ENCODE measurements at regions not wholly inside any gene's neighbourhood (a gene's known extent, or its start where the extent isn't known, plus 50 kb on each side); places are given as distances from the start of the nearest gene placed in this dataset.
A peak's percentile ranks its signal among the peaks of the same experiment; 100 is the strongest.

GRCh38 chr2:198444800-198445287 is 640.5 kb downstream of the PLCL1 start:
- Histone ChIP-seq H4K8ac (ENCODE audit: low read depth, low read length) (no peak overlapping the region), H3K56ac (ENCODE audit: low read length) (no peak overlapping the region), H3K79me2 (ENCODE audit: control insufficient read depth, insufficient read depth, low read length) (no peaks in the 10 kb centered on the region), H3K9ac (ENCODE audit: low read length) (no peak overlapping the region), H2AK5ac (ENCODE audit: low read length) (no peak overlapping the region), H3K4me1 (ENCODE audit: control insufficient read depth, low read depth, low read length) (no peaks in the 10 kb centered on the region), H3K4ac (ENCODE audit: low read depth, low read length) (no peak overlapping the region), H3K36me3 (ENCODE audit: control insufficient read depth, insufficient read depth, low read length) (no peaks in the 10 kb centered on the region), H3K79me1 (ENCODE audit: low read length) (no peaks in the 10 kb centered on the region), H4K5ac (ENCODE audit: low read length) (no peak overlapping the region), H3K4me3 (ENCODE audit: low read length) (no peak overlapping the region), H2BK5ac (ENCODE audit: low read length) (no peak overlapping the region), H2BK120ac (ENCODE audit: low read depth, low read length) (no peak overlapping the region), H3K27ac (ENCODE audit: low read depth, low read length) (no peak overlapping the region), H3K18ac (ENCODE audit: low read length) (no peak overlapping the region), H3K23ac (ENCODE audit: low read length) (no peak overlapping the region), H3K4me2 (ENCODE audit: low read length) (no peak overlapping the region), H3K27me3 (ENCODE audit: insufficient read depth, low read length, poor library complexity) (no peaks in the 10 kb centered on the region), H2BK15ac (replicated peaks; ENCODE audit: low read depth) (no peak overlapping the region)
- no peak for DNase-seq
- WGBS (ENCODE audit: extremely low coverage, insufficient coverage, low lambda C conversion rate) = no CpG with 5 or more reads among the region's 2 CpGs

- H4K5ac ChIP-seq (ENCODE audit: low read length) = no peak overlapping the region
- H3K9ac ChIP-seq (ENCODE audit: low read length) = no peak overlapping the region
- no peak for DNase-seq
- no peaks in the 10 kb centered on the region for H3K79me2 ChIP-seq (ENCODE audit: control insufficient read depth, insufficient read depth, low read length)
- no peak overlapping the region for H3K27ac ChIP-seq (ENCODE audit: low read depth, low read length)
- H3K36me3 ChIP-seq (ENCODE audit: control insufficient read depth, insufficient read depth, low read length) = no peaks in the 10 kb centered on the region
- no peak overlapping the region for H2BK120ac ChIP-seq (ENCODE audit: low read depth, low read length)
- no peak overlapping the region for H2AK5ac ChIP-seq (ENCODE audit: low read length)
- no peaks in the 10 kb centered on the region for H3K79me1 ChIP-seq (ENCODE audit: low read length)
- no peak overlapping the region for H4K8ac ChIP-seq (ENCODE audit: low read depth, low read length)
- no peaks in the 10 kb centered on the region for H3K4me1 ChIP-seq (ENCODE audit: control insufficient read depth, low read depth, low read length)
- H3K27me3 ChIP-seq (ENCODE audit: insufficient read depth, low read length, poor library complexity) = no peaks in the 10 kb centered on the region
- no peak overlapping the region for H3K23ac ChIP-seq (ENCODE audit: low read length)
- no peak overlapping the region for H3K56ac ChIP-seq (ENCODE audit: low read length)
- no peak overlapping the region for H2BK5ac ChIP-seq (ENCODE audit: low read length)
- H3K4me3 ChIP-seq (ENCODE audit: low read length) = no peak overlapping the region
- H2BK15ac ChIP-seq (replicated peaks; ENCODE audit: low read depth) = no peak overlapping the region
- no peak overlapping the region for H3K18ac ChIP-seq (ENCODE audit: low read length)
- H3K4me2 ChIP-seq (ENCODE audit: low read length) = no peak overlapping the region
- H3K4ac ChIP-seq (ENCODE audit: low read depth, low read length) = no peak overlapping the region
Measured at GRCh38 chr2:198441901-198442300, 637.5 kb downstream of the PLCL1 start.

- H3K79me1 ChIP-seq (ENCODE audit: low read length) = no peaks in the 10 kb centered on the region
- no peak overlapping the region for H3K4me2 ChIP-seq (ENCODE audit: low read length)
- no peak overlapping the region for H2BK15ac ChIP-seq (replicated peaks; ENCODE audit: low read depth)
- no peaks in the 10 kb centered on the region for H3K4me1 ChIP-seq (ENCODE audit: control insufficient read depth, low read depth, low read length)
- no peak overlapping the region for H3K4ac ChIP-seq (ENCODE audit: low read depth, low read length)
- no peak overlapping the region for H3K9ac ChIP-seq (ENCODE audit: low read length)
- H3K56ac ChIP-seq (ENCODE audit: low read length) = no peak overlapping the region
- no peaks in the 10 kb centered on the region for H3K27me3 ChIP-seq (ENCODE audit: insufficient read depth, low read length, poor library complexity)
- no peak overlapping the region for H4K8ac ChIP-seq (ENCODE audit: low read depth, low read length)
- H3K79me2 ChIP-seq (ENCODE audit: control insufficient read depth, insufficient read depth, low read length) = no peaks in the 10 kb centered on the region
- no peak overlapping the region for H3K4me3 ChIP-seq (ENCODE audit: low read length)
- no peak overlapping the region for H3K27ac ChIP-seq (ENCODE audit: low read depth, low read length)
- no peak overlapping the region for H2BK120ac ChIP-seq (ENCODE audit: low read depth, low read length)
- H2AK5ac ChIP-seq (ENCODE audit: low read length) = no peak overlapping the region
- DNase-seq = peak; percentile 7
- WGBS (ENCODE audit: extremely low coverage, insufficient coverage, low lambda C conversion rate) = no CpG with 5 or more reads among the region's 1 CpG
- no peaks in the 10 kb centered on the region for H3K36me3 ChIP-seq (ENCODE audit: control insufficient read depth, insufficient read depth, low read length)
- no peak overlapping the region for H2BK5ac ChIP-seq (ENCODE audit: low read length)
- H4K5ac ChIP-seq (ENCODE audit: low read length) = no peak overlapping the region
- no peak overlapping the region for H3K18ac ChIP-seq (ENCODE audit: low read length)
- H3K23ac ChIP-seq (ENCODE audit: low read length) = no peak overlapping the region
Measured at GRCh38 chr2:198441246-198441645, 636.9 kb downstream of the PLCL1 start.

GRCh38 chr2:198440833-198441232 is 636.4 kb downstream of the PLCL1 start:
- Histone ChIP-seq H2BK15ac (replicated peaks; ENCODE audit: low read depth) (no peak overlapping the region), H3K56ac (ENCODE audit: low read length) (no peak overlapping the region), H3K4me2 (ENCODE audit: low read length) (no peak overlapping the region), H4K8ac (ENCODE audit: low read depth, low read length) (no peak overlapping the region), H4K5ac (ENCODE audit: low read length) (no peak overlapping the region), H2AK5ac (ENCODE audit: low read length) (no peak overlapping the region), H3K27me3 (ENCODE audit: insufficient read depth, low read length, poor library complexity) (no peaks in the 10 kb centered on the region), H3K36me3 (ENCODE audit: control insufficient read depth, insufficient read depth, low read length) (no peaks in the 10 kb centered on the region), H2BK5ac (ENCODE audit: low read length) (no peak overlapping the region), H3K79me1 (ENCODE audit: low read length) (no peaks in the 10 kb centered on the region), H3K4me1 (ENCODE audit: control insufficient read depth, low read depth, low read length) (no peaks in the 10 kb centered on the region), H3K27ac (ENCODE audit: low read depth, low read length) (no peak overlapping the region), H3K4ac (ENCODE audit: low read depth, low read length) (no peak overlapping the region), H3K18ac (ENCODE audit: low read length) (no peak overlapping the region), H3K79me2 (ENCODE audit: control insufficient read depth, insufficient read depth, low read length) (no peaks in the 10 kb centered on the region), H2BK120ac (ENCODE audit: low read depth, low read length) (no peak overlapping the region), H3K4me3 (ENCODE audit: low read length) (no peak overlapping the region), H3K9ac (ENCODE audit: low read length) (no peak overlapping the region), H3K23ac (ENCODE audit: low read length) (no peak overlapping the region)
- WGBS (ENCODE audit: extremely low coverage, insufficient coverage, low lambda C conversion rate) = no CpG with 5 or more reads among the region's 2 CpGs
- peak; percentile 8 for DNase-seq

GRCh38 chr2:198438331-198438730 is 633.9 kb downstream of the PLCL1 start:
- no peak overlapping the region for H2BK5ac ChIP-seq (ENCODE audit: low read length)
- H3K79me2 ChIP-seq (ENCODE audit: control insufficient read depth, insufficient read depth, low read length) = no peaks in the 10 kb centered on the region
- no peak overlapping the region for H2BK15ac ChIP-seq (replicated peaks; ENCODE audit: low read depth)
- no peak overlapping the region for H4K5ac ChIP-seq (ENCODE audit: low read length)
- no peaks in the 10 kb centered on the region for H3K4me1 ChIP-seq (ENCODE audit: control insufficient read depth, low read depth, low read length)
- H3K79me1 ChIP-seq (ENCODE audit: low read length) = no peaks in the 10 kb centered on the region
- H3K4me2 ChIP-seq (ENCODE audit: low read length) = no peak overlapping the region
- H2AK5ac ChIP-seq (ENCODE audit: low read length) = no peak overlapping the region
- H2BK120ac ChIP-seq (ENCODE audit: low read depth, low read length) = no peak overlapping the region
- no CpG with 5 or more reads among the region's 1 CpG for WGBS (ENCODE audit: extremely low coverage, insufficient coverage, low lambda C conversion rate)
- no peaks in the 10 kb centered on the region for H3K27me3 ChIP-seq (ENCODE audit: insufficient read depth, low read length, poor library complexity)
- no peak overlapping the region for H3K27ac ChIP-seq (ENCODE audit: low read depth, low read length)
- H3K36me3 ChIP-seq (ENCODE audit: control insufficient read depth, insufficient read depth, low read length) = no peaks in the 10 kb centered on the region
- no peak overlapping the region for H3K56ac ChIP-seq (ENCODE audit: low read length)
- no peak overlapping the region for H3K4ac ChIP-seq (ENCODE audit: low read depth, low read length)
- H3K18ac ChIP-seq (ENCODE audit: low read length) = no peak overlapping the region
- no peak for DNase-seq
- H3K9ac ChIP-seq (ENCODE audit: low read length) = no peak overlapping the region
- H3K4me3 ChIP-seq (ENCODE audit: low read length) = no peak overlapping the region
- no peak overlapping the region for H4K8ac ChIP-seq (ENCODE audit: low read depth, low read length)
- H3K23ac ChIP-seq (ENCODE audit: low read length) = no peak overlapping the region

GRCh38 chr2:198424112-198424511 is 619.7 kb downstream of the PLCL1 start:
- H2BK15ac ChIP-seq (replicated peaks; ENCODE audit: low read depth) = no peak overlapping the region
- H4K8ac ChIP-seq (ENCODE audit: low read depth, low read length) = no peak overlapping the region
- H3K79me2 ChIP-seq (ENCODE audit: control insufficient read depth, insufficient read depth, low read length) = no peaks in the 10 kb centered on the region
- no peak overlapping the region for H2BK5ac ChIP-seq (ENCODE audit: low read length)
- H2BK120ac ChIP-seq (ENCODE audit: low read depth, low read length) = no peak overlapping the region
- H3K36me3 ChIP-seq (ENCODE audit: control insufficient read depth, insufficient read depth, low read length) = no peaks in the 10 kb centered on the region
- H3K4me3 ChIP-seq (ENCODE audit: low read length) = no peak overlapping the region
- H3K23ac ChIP-seq (ENCODE audit: low read length) = no peak overlapping the region
- no peak overlapping the region for H3K9ac ChIP-seq (ENCODE audit: low read length)
- no peaks in the 10 kb centered on the region for H3K27me3 ChIP-seq (ENCODE audit: insufficient read depth, low read length, poor library complexity)
- no peaks in the 10 kb centered on the region for H3K4me1 ChIP-seq (ENCODE audit: control insufficient read depth, low read depth, low read length)
- DNase-seq = no peak
- no peaks in the 10 kb centered on the region for H3K79me1 ChIP-seq (ENCODE audit: low read length)
- no CpG with 5 or more reads among the region's 1 CpG for WGBS (ENCODE audit: extremely low coverage, insufficient coverage, low lambda C conversion rate)
- no peak overlapping the region for H3K4ac ChIP-seq (ENCODE audit: low read depth, low read length)
- no peak overlapping the region for H3K56ac ChIP-seq (ENCODE audit: low read length)
- no peak overlapping the region for H4K5ac ChIP-seq (ENCODE audit: low read length)
- H3K18ac ChIP-seq (ENCODE audit: low read length) = no peak overlapping the region
- no peak overlapping the region for H2AK5ac ChIP-seq (ENCODE audit: low read length)
- H3K4me2 ChIP-seq (ENCODE audit: low read length) = no peak overlapping the region
- H3K27ac ChIP-seq (ENCODE audit: low read depth, low read length) = no peak overlapping the region
